ENCODE measurements at regions not wholly inside any gene's neighbourhood (a gene's known extent, or its start where the extent isn't known, plus 50 kb on each side); places are given as distances from the start of the nearest gene placed in this dataset.

- H3K4me1 ChIP-seq (ENCODE audit: control extremely low read depth in 1 of 4, control insufficient read depth in 4 of 4, insufficient read depth in 4 of 4, low read length in 3 of 4), result no peaks in the 10 kb centered on the region
- no peaks in the 10 kb centered on the region for H3K27me3 ChIP-seq (replicated peaks in 2 of 5; ENCODE audit: control insufficient read depth in 4 of 5, insufficient read depth in 5 of 5, low read length in 4 of 5)
- no peak for DNase-seq
- no peak overlapping the region for H3K27ac ChIP-seq (ENCODE audit: insufficient read depth in 1 of 2, low read depth in 1 of 2, low read length in 2 of 2, poor library complexity in 1 of 2, severe bottlenecking in 2 of 2)
- ChIA-PET CTCF (no interaction called here), POLR2A (no interaction called here)
- 95% methylated on average over 3 of the region's 3 CpGs for WGBS (ENCODE audit: insufficient coverage)
- peaks cover 0 to 3% (median 0%) of the 10 kb centered on the region in 5 experiments for H3K9me3 ChIP-seq (ENCODE audit: control extremely low read depth in 1 of 5, control insufficient read depth in 4 of 5, insufficient read depth in 2 of 5, low read depth in 1 of 5, low read length in 4 of 5)
- no peaks in the 10 kb centered on the region for H3K36me3 ChIP-seq (ENCODE audit: control insufficient read depth in 4 of 4, insufficient read depth in 4 of 4, low read length in 3 of 4)
- no peak overlapping the region for H3K4me3 ChIP-seq (ENCODE audit: control insufficient read depth in 1 of 7, extremely low read depth in 1 of 7, insufficient read depth in 4 of 7, low read depth in 2 of 7, low read length in 6 of 7)
Measured at GRCh38 chr18:43714343-43715010, 437.2 kb upstream of the SYT4 start.

- H3K4me3 ChIP-seq (ENCODE audit: control insufficient read depth in 1 of 7, extremely low read depth in 1 of 7, insufficient read depth in 4 of 7, low read depth in 2 of 7, low read length in 6 of 7), result no peak overlapping the region
- WGBS (ENCODE audit: insufficient coverage), result 60% methylated on average over 1 of the region's 1 CpG
- no peak overlapping the region for H3K27ac ChIP-seq (ENCODE audit: insufficient read depth in 1 of 2, low read depth in 1 of 2, low read length in 2 of 2, poor library complexity in 1 of 2, severe bottlenecking in 2 of 2)
- ChIA-PET POLR2A (no interaction called here), CTCF (no interaction called here)
- H3K36me3 ChIP-seq (ENCODE audit: control insufficient read depth in 4 of 4, insufficient read depth in 4 of 4, low read length in 3 of 4), result no peaks in the 10 kb centered on the region
- H3K27me3 ChIP-seq (replicated peaks in 2 of 5; ENCODE audit: control insufficient read depth in 4 of 5, insufficient read depth in 5 of 5, low read length in 4 of 5), result no peaks in the 10 kb centered on the region
- DNase-seq, result no peak
- no peaks in the 10 kb centered on the region for H3K4me1 ChIP-seq (ENCODE audit: control extremely low read depth in 1 of 4, control insufficient read depth in 4 of 4, insufficient read depth in 4 of 4, low read length in 3 of 4)
- peaks cover 0 to 6% (median 0%) of the 10 kb centered on the region in 5 experiments for H3K9me3 ChIP-seq (ENCODE audit: control extremely low read depth in 1 of 5, control insufficient read depth in 4 of 5, insufficient read depth in 2 of 5, low read depth in 1 of 5, low read length in 4 of 5)
Measured at GRCh38 chr18:43719267-43719795, 442.0 kb upstream of the SYT4 start.

DNA sequence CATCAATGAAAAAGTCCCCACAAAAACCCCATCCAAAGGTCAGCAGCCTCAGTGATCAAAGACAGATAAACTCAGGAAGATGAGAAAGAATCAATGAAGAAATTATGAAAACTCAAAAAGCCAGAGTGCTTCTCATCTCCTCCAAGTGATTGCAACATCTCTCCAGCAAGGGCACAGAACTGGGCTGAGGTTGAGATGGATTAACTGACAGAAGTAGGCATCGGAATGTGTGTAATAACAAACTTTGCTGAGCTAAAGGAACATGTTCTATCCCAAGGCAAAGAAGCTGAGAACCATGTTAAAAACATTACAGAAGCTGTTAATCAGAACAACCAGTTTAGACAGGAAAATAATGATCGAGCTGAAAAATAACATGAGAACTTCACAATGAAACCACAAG is 442.8 kb upstream of the SYT4 start:
- peaks cover 0 to 6% (median 0%) of the 10 kb centered on the region in 5 experiments for H3K9me3 ChIP-seq (ENCODE audit: control extremely low read depth in 1 of 5, control insufficient read depth in 4 of 5, insufficient read depth in 2 of 5, low read depth in 1 of 5, low read length in 4 of 5)
- ChIA-PET CTCF (interaction anchor here (0.9 kb wide), 1 partner anchor 551 kb away, joined by 3 read pairs; no protein-coding TSS in a partner anchor), POLR2A (no interaction called here)
- no peak overlapping the region for H3K4me3 ChIP-seq (ENCODE audit: control insufficient read depth in 1 of 7, extremely low read depth in 1 of 7, insufficient read depth in 4 of 7, low read depth in 2 of 7, low read length in 6 of 7)
- no peak for DNase-seq
- H3K36me3 ChIP-seq (ENCODE audit: control insufficient read depth in 4 of 4, insufficient read depth in 4 of 4, low read length in 3 of 4), result no peaks in the 10 kb centered on the region
- H3K27ac ChIP-seq (ENCODE audit: insufficient read depth in 1 of 2, low read depth in 1 of 2, low read length in 2 of 2, poor library complexity in 1 of 2, severe bottlenecking in 2 of 2), result no peak overlapping the region
- no CpG with 5 or more reads among the region's 2 CpGs for WGBS (ENCODE audit: insufficient coverage)
- no peaks in the 10 kb centered on the region for H3K4me1 ChIP-seq (ENCODE audit: control extremely low read depth in 1 of 4, control insufficient read depth in 4 of 4, insufficient read depth in 4 of 4, low read length in 3 of 4)
- no peaks in the 10 kb centered on the region for H3K27me3 ChIP-seq (replicated peaks in 2 of 5; ENCODE audit: control insufficient read depth in 4 of 5, insufficient read depth in 5 of 5, low read length in 4 of 5)

- CTCF ChIA-PET, result no interaction called here
- no CpG with 5 or more reads among the region's 2 CpGs for WGBS (ENCODE audit: insufficient coverage)
- POLR2A ChIA-PET, result no interaction called here
- Histone ChIP-seq H3K9me3 (ENCODE audit: control extremely low read depth in 1 of 5, control insufficient read depth in 4 of 5, insufficient read depth in 2 of 5, low read depth in 1 of 5, low read length in 4 of 5) (no peaks in the 10 kb centered on the region), H3K4me3 (ENCODE audit: control insufficient read depth in 1 of 7, extremely low read depth in 1 of 7, insufficient read depth in 4 of 7, low read depth in 2 of 7, low read length in 6 of 7) (no peak overlapping the region), H3K36me3 (ENCODE audit: control insufficient read depth in 4 of 4, insufficient read depth in 4 of 4, low read length in 3 of 4) (no peaks in the 10 kb centered on the region), H3K27me3 (replicated peaks in 2 of 5; ENCODE audit: control insufficient read depth in 4 of 5, insufficient read depth in 5 of 5, low read length in 4 of 5) (no peaks in the 10 kb centered on the region), H3K4me1 (ENCODE audit: control extremely low read depth in 1 of 4, control insufficient read depth in 4 of 4, insufficient read depth in 4 of 4, low read length in 3 of 4) (no peaks in the 10 kb centered on the region), H3K27ac (ENCODE audit: insufficient read depth in 1 of 2, low read depth in 1 of 2, low read length in 2 of 2, poor library complexity in 1 of 2, severe bottlenecking in 2 of 2) (no peak overlapping the region)
- no peak for DNase-seq
Measured at GRCh38 chr18:43735570-43735969, 458.3 kb upstream of the SYT4 start.

- Histone ChIP-seq H3K27ac (ENCODE audit: insufficient read depth in 1 of 2, low read depth in 1 of 2, low read length in 2 of 2, poor library complexity in 1 of 2, severe bottlenecking in 2 of 2) (no peak overlapping the region), H3K36me3 (ENCODE audit: control insufficient read depth in 4 of 4, insufficient read depth in 4 of 4, low read length in 3 of 4) (no peaks in the 10 kb centered on the region), H3K4me3 (ENCODE audit: control insufficient read depth in 1 of 7, extremely low read depth in 1 of 7, insufficient read depth in 4 of 7, low read depth in 2 of 7, low read length in 6 of 7) (no peak overlapping the region), H3K27me3 (replicated peaks in 2 of 5; ENCODE audit: control insufficient read depth in 4 of 5, insufficient read depth in 5 of 5, low read length in 4 of 5) (no peaks in the 10 kb centered on the region), H3K9me3 (ENCODE audit: control extremely low read depth in 1 of 5, control insufficient read depth in 4 of 5, insufficient read depth in 2 of 5, low read depth in 1 of 5, low read length in 4 of 5) (peaks cover 0 to 5% (median 0%) of the 10 kb centered on the region in 5 experiments), H3K4me1 (ENCODE audit: control extremely low read depth in 1 of 4, control insufficient read depth in 4 of 4, insufficient read depth in 4 of 4, low read length in 3 of 4) (no peaks in the 10 kb centered on the region)
- DNase-seq, result no peak
- ChIA-PET CTCF (no interaction called here), POLR2A (no interaction called here)
- 100% methylated on average over 1 of the region's 2 CpGs for WGBS (ENCODE audit: insufficient coverage)
Measured at GRCh38 chr18:43744960-43745745, 467.9 kb upstream of the SYT4 start.

DNA sequence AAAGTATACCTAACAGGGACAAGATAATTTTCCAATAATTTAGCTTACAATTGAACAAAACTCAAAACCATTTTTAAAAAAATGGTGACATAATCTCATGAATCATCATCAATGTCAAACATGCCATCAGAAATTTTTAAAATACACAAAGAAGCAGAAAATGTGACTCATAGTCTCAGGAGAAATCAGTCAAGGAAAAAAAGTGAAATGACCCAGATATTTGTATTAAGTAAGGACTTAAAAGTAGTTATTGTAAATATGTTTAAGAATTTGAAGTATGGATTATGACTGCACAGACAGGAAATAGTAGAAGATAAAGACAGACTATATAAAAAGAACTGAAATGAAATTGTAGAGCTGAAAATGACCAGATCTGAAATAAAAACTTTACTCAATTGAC is 473.9 kb upstream of the SYT4 start:
- no peaks in the 10 kb centered on the region for H3K36me3 ChIP-seq (ENCODE audit: control insufficient read depth in 4 of 4, insufficient read depth in 4 of 4, low read length in 3 of 4)
- no peak for DNase-seq
- no peak overlapping the region for H3K27ac ChIP-seq (ENCODE audit: insufficient read depth in 1 of 2, low read depth in 1 of 2, low read length in 2 of 2, poor library complexity in 1 of 2, severe bottlenecking in 2 of 2)
- peaks cover 0 to 5% (median 2%) of the 10 kb centered on the region in 5 experiments for H3K9me3 ChIP-seq (ENCODE audit: control extremely low read depth in 1 of 5, control insufficient read depth in 4 of 5, insufficient read depth in 2 of 5, low read depth in 1 of 5, low read length in 4 of 5)
- ChIA-PET POLR2A (no interaction called here), CTCF (no interaction called here)
- H3K4me3 ChIP-seq (ENCODE audit: control insufficient read depth in 1 of 7, extremely low read depth in 1 of 7, insufficient read depth in 4 of 7, low read depth in 2 of 7, low read length in 6 of 7), result no peak overlapping the region
- no peaks in the 10 kb centered on the region for H3K27me3 ChIP-seq (replicated peaks in 2 of 5; ENCODE audit: control insufficient read depth in 4 of 5, insufficient read depth in 5 of 5, low read length in 4 of 5)
- H3K4me1 ChIP-seq (ENCODE audit: control extremely low read depth in 1 of 4, control insufficient read depth in 4 of 4, insufficient read depth in 4 of 4, low read length in 3 of 4), result no peaks in the 10 kb centered on the region

DNA sequence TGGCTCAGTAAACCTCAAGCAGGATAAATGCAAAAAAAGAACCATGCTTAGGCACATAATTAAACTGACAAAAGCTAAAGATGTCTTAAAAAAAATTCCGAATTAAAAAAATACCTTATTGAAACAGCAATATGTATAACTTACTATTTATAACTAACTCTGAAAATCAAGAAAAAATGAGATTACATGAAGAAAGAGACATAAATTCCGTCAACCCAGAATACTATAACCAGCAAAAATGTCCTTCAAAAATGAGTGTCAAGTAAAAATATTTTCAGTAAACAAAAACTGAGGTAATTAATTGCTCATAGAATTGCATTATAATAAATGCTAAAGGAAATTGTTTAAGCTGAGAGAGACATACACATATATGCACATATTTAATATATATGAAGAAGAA is 474.5 kb upstream of the SYT4 start:
- Histone ChIP-seq H3K9me3 (ENCODE audit: control extremely low read depth in 1 of 5, control insufficient read depth in 4 of 5, insufficient read depth in 2 of 5, low read depth in 1 of 5, low read length in 4 of 5) (peaks cover 0 to 5% (median 1%) of the 10 kb centered on the region in 5 experiments), H3K36me3 (ENCODE audit: control insufficient read depth in 4 of 4, insufficient read depth in 4 of 4, low read length in 3 of 4) (no peaks in the 10 kb centered on the region), H3K27me3 (replicated peaks in 2 of 5; ENCODE audit: control insufficient read depth in 4 of 5, insufficient read depth in 5 of 5, low read length in 4 of 5) (no peaks in the 10 kb centered on the region), H3K27ac (ENCODE audit: insufficient read depth in 1 of 2, low read depth in 1 of 2, low read length in 2 of 2, poor library complexity in 1 of 2, severe bottlenecking in 2 of 2) (no peak overlapping the region), H3K4me3 (ENCODE audit: control insufficient read depth in 1 of 7, extremely low read depth in 1 of 7, insufficient read depth in 4 of 7, low read depth in 2 of 7, low read length in 6 of 7) (no peak overlapping the region), H3K4me1 (ENCODE audit: control extremely low read depth in 1 of 4, control insufficient read depth in 4 of 4, insufficient read depth in 4 of 4, low read length in 3 of 4) (no peaks in the 10 kb centered on the region)
- DNase-seq, result peak in 2 of 3 donors; percentile 1 to 3
- CTCF ChIA-PET, result no interaction called here
- WGBS (ENCODE audit: insufficient coverage), result no CpG with 5 or more reads among the region's 2 CpGs
- POLR2A ChIA-PET, result no interaction called here
